Right lobe of liver (tissue), 6 donors: ENCODE measurements at regions not wholly inside any gene's neighbourhood (a gene's known extent, or its start where the extent isn't known, plus 50 kb on each side); places are given as distances from the start of the nearest gene placed in this dataset.

Source experiments
- ATAC-seq, 4 donors: fragments of 200-7000 bp; cut with Tn5 transposase; one replicate each; pipeline ENCODE4 v1.9.1; 2020; ENCODE audit warnings: mild to moderate bottlenecking in 4 of 4, moderate library complexity in 4 of 4
- DNase-seq, 3 donors: peaks; one replicate each; pipeline ENCODE4 v3.0.0-alpha.2; 2020
- H3K27ac ChIP-seq, 3 donors: fragments of 200-600 bp; one replicate each; pipeline ENCODE4 v1.8.0; 2022
- H3K27me3 ChIP-seq, 2 donors: fragments of 200-600 bp; one replicate each; pipeline ENCODE4 v1.8.0; 2022
- H3K36me3 ChIP-seq, 4 donors: fragments of 200-600 bp; sonication (generic) in 1 of 4; one replicate each; pipeline versions ENCODE4 v1.5.1 to v1.8.0; 2017 to 2022; ENCODE audit warnings: control low read depth in 1 of 4
- H3K4me1 ChIP-seq, 4 donors: fragments of 200-600 bp; sonication (generic) in 1 of 4; one replicate each; pipeline versions ENCODE4 v1.5.1 to v1.8.0; 2017 to 2022; ENCODE audit warnings: control low read depth in 1 of 4
- H3K4me3 ChIP-seq, 3 donors: fragments of 200-600 bp; one replicate each; pipeline ENCODE4 v1.8.0; 2022
- H3K9me3 ChIP-seq, 4 donors: fragments of 200-600 bp; sonication (generic) in 1 of 4; one replicate each; pipeline versions ENCODE4 v1.5.1 to v1.8.0; 2017 to 2022; ENCODE audit warnings: control low read depth in 1 of 4
- POLR2A ChIP-seq: fragments of 450-650 bp; IDR thresholded peaks from one replicate; pipeline ENCODE4 v1.6.1; 2017; ENCODE audit warnings: antibody characterized with exemption, mild to moderate bottlenecking
- WGBS: methylation state at CpG from one replicate; pipeline ENCODE4 v1.1.6; 2018; ENCODE audit warnings: low coverage, low lambda C conversion rate; ENCODE audit not compliant: insufficient coverage; ENCODE audit errors: missing lambda C conversion rate; 5-methylcytosine and 5-hydroxymethylcytosine counted together
- intact Hi-C, 2 donors: fragments of 100-400 bp; cut with DNase I; formaldehyde crosslinking; loops; one replicate each; pipeline versions ENCODE4 v1.11.2 to v1.14.1; 2022
- TF ChIP-seq, protein P1 (sequence below), 4 donors: fragments of 200-600 bp in 3 of 4; fragments of 450-650 bp in 1 of 4; IDR thresholded peaks; one replicate each; pipeline versions ENCODE4 v1.5.1 to v1.8.0; 2016 to 2022; ENCODE audit warnings: antibody characterized with exemption in 4 of 4, mild to moderate bottlenecking in 2 of 4
- donor health status: DM: no; HTN: yes; CAD: no.
- donor health status: DM: no; HTN: no; CAD: no.
- donor health status: DM: no; HTN: no; CAD: no.
- donor health status: DM: no; HTN: yes; CAD: no.
- donor health status: DM: no; HTN: yes; CAD: no.

DNA sequence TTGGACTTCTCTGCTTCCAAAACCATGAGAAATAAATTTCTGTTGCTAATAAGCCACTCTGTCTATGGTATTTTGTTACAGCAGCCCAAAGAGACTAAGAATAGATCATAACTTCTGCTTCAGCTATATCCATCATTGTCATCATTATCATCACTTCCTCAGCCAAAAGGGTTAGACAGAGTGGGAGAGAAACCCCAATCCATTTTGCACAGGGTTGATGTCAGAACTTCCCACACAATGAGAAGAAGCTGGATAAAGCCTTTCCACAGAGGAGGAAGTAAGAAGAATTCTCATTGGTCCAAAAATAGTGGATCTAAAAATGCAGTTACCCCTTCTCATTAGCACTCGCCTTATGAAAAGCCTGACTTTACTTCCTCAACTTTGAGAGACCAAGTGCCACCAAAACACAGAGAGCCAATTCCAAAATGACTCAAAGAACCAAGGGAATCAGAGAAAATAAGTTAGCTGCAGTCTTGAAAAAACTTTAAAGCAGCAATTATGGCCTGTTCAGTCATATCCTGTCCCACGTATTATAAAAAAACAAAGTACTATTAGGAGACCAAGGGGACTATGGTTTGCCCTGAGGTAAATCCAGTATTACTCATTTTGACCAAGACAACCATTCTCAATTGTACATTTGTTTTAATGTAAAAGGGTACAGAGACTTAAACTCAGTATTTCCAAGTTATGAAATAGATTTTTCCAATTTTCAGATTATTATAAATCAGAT lies 80.2 kb downstream of the WNT5A start:
- TF ChIP-seq, protein P1, sequence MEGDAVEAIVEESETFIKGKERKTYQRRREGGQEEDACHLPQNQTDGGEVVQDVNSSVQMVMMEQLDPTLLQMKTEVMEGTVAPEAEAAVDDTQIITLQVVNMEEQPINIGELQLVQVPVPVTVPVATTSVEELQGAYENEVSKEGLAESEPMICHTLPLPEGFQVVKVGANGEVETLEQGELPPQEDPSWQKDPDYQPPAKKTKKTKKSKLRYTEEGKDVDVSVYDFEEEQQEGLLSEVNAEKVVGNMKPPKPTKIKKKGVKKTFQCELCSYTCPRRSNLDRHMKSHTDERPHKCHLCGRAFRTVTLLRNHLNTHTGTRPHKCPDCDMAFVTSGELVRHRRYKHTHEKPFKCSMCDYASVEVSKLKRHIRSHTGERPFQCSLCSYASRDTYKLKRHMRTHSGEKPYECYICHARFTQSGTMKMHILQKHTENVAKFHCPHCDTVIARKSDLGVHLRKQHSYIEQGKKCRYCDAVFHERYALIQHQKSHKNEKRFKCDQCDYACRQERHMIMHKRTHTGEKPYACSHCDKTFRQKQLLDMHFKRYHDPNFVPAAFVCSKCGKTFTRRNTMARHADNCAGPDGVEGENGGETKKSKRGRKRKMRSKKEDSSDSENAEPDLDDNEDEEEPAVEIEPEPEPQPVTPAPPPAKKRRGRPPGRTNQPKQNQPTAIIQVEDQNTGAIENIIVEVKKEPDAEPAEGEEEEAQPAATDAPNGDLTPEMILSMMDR (IDR thresholded peaks at IDR 0.05), result no peak
- no peak for TF ChIP-seq POLR2A
- no peak for DNase-seq
- H3K27me3 ChIP-seq, result no peaks in the 10 kb centered on the region
- no peaks in the 10 kb centered on the region for H3K9me3 ChIP-seq
- H3K36me3 ChIP-seq, result no peaks in the 10 kb centered on the region
- peaks cover 0 to 14% (median 4%) of the 10 kb centered on the region in 4 donors for H3K4me1 ChIP-seq
- ATAC-seq, result no peak
- intact Hi-C loops, result no loop called here
- 64% methylated on average over 2 of the region's 2 CpGs for WGBS
- H3K4me3 ChIP-seq, result no peak overlapping the region
- no peak overlapping the region for H3K27ac ChIP-seq

DNA sequence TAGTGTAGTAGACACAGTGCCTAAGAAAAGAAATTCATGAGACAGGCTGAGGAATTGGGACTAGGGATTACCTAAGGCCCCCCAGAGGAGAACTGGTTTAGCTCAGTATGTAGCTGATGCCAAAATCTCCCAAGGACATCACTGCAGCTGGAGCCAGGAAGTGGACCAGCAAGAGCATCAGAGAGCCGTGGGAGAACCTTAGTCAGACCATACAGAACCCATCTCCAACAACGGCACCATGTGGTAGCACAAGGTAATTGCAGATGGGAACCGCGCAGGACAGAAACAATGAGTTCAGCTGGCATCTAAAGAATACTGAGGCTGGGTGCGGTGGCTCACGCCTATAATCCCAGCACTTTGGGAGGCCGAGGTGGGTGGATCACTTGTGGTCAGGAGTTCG lies 81.7 kb downstream of the WNT5A start:
- Histone ChIP-seq H3K27ac (no peak overlapping the region), H3K4me1 (peaks cover 0 to 14% (median 4%) of the 10 kb centered on the region in 4 donors), H3K4me3 (no peak overlapping the region), H3K27me3 (no peaks in the 10 kb centered on the region), H3K9me3 (no peaks in the 10 kb centered on the region), H3K36me3 (no peaks in the 10 kb centered on the region)
- DNase-seq (no peak), ATAC-seq (peak; percentile 28 to 47 (median 37))
- intact Hi-C loops, result no loop called here
- TF ChIP-seq, protein P1 (IDR thresholded peaks at IDR 0.05), result peak; percentile 11 to 44 (median 18)
- no peak for TF ChIP-seq POLR2A
- WGBS, result 35% methylated on average over 8 of the region's 8 CpGs

DNA sequence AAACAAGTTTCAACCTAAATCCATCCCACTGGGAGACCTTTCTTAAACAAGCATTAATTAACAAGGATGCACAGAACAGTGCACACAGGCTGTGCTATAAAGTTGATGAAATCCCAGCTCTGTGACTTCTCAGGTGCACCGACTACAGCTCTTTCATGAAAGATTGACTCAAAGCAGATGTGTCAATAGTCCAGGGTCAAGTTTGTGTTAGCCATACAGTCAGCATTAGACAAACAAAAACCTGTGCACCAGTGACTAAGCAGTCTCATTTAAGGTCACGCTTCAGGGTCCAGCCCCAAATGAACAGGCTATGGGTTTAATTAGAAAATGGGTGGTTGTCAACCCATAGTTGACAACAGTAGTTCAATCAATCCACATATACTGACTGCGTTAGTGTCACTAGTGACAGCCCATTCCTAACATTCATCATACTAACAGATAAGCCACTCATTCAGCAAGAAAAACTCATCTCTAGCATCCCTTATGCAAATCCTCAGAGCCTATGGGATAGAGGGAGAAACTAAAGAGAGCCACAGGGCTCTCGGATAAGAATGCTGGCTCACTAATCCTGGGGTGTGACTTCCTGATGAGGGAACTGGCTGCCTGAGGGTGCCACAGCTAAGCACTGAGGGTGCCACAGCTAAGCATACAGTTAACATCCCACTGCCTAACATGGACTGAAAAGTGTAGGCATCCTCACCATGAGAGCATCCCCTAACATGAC lies 84.1 kb downstream of the WNT5A start:
- Histone ChIP-seq H3K27me3 (no peaks in the 10 kb centered on the region), H3K36me3 (no peaks in the 10 kb centered on the region), H3K27ac (no peak overlapping the region), H3K4me1 (peaks cover 0 to 14% (median 4%) of the 10 kb centered on the region in 4 donors), H3K9me3 (no peaks in the 10 kb centered on the region), H3K4me3 (no peak overlapping the region)
- peak in 1 of 3 donors; percentile 43 for DNase-seq
- peak; percentile 98 to 99 (median 98) for ATAC-seq
- no peak for TF ChIP-seq POLR2A
- TF ChIP-seq, protein P1 (IDR thresholded peaks at IDR 0.05), result no peak
- 48% methylated on average over 3 of the region's 4 CpGs for WGBS
- intact Hi-C loops, result no loop called here

DNA sequence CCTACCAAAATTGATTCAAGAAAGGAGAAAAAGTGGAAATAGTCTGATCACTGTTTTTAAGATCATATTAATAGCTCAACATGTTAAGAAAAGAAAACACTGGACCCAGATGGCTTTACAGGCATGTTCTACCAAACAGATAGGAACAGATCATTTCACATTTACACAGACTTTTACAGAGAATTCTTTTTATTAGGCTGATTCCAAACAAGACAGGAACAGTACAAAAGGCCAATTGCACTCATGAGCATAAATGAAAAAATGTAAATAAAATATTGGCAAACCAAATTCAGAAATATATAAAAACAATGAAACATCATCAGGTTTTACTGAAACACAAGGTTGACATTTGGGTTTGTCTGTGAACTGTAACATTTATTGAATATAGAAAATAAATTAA lies 106.5 kb downstream of the WNT5A start:
- no peaks in the 10 kb centered on the region for H3K9me3 ChIP-seq
- H3K36me3 ChIP-seq, result no peaks in the 10 kb centered on the region
- H3K27me3 ChIP-seq, result no peaks in the 10 kb centered on the region
- H3K4me1 ChIP-seq, result no peaks in the 10 kb centered on the region
- no peak overlapping the region for H3K27ac ChIP-seq
- DNase-seq (no peak), ATAC-seq (no peak)
- H3K4me3 ChIP-seq, result no peak overlapping the region
- intact Hi-C loops, result no loop called here
- TF ChIP-seq, protein P1 (IDR thresholded peaks at IDR 0.05), result no peak
- TF ChIP-seq POLR2A, result no peak
